ENCODE measurements at regions not wholly inside any gene's neighbourhood (a gene's known extent, or its start where the extent isn't known, plus 50 kb on each side); places are given as distances from the start of the nearest gene placed in this dataset.

DNA sequence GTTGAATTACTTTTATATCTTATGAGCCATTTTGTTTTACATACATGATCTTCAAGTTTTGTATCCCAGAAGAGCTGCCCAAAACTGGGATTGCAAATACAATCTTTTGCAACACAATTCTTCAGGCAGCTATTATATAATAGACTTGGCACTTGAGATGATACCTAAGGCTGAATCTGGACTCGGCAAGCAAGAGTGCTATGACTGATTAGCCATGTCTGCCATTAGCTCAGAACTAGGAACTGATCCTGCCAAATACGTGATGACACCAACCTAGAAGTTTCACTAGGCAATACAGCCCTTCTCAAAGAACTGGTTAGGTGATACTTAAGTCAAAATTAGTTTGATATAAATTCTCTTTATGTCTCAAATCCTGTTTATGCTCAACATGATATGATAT is 619.6 kb downstream of the CPS1 start:
- H3K4me1 ChIP-seq (ENCODE audit: control insufficient read depth in 5 of 5, insufficient read depth in 5 of 5, low read length in 5 of 5): no peaks in the 10 kb centered on the region
- H3K36me3 ChIP-seq (ENCODE audit: control insufficient read depth in 4 of 4, insufficient read depth in 4 of 4, low read length in 4 of 4): no peaks in the 10 kb centered on the region
- ATAC-seq (ENCODE audit: insufficient read depth, low FRiP score) (no peak), DNase-seq (no peak)
- H3K27me3 ChIP-seq (ENCODE audit: control insufficient read depth in 3 of 3, insufficient read depth in 3 of 3, low read length in 2 of 3): no peaks in the 10 kb centered on the region
- H3K9me3 ChIP-seq (ENCODE audit: control insufficient read depth in 4 of 4, insufficient read depth in 3 of 4, low read length in 3 of 4): no peaks in the 10 kb centered on the region
- H3K9ac ChIP-seq (ENCODE audit: insufficient read depth in 1 of 2, low read length in 2 of 2): no peak overlapping the region
- WGBS, 2 donors: 68 to 81% methylated on average over 2 of the region's 2 CpGs
- TF ChIP-seq, protein P1, sequence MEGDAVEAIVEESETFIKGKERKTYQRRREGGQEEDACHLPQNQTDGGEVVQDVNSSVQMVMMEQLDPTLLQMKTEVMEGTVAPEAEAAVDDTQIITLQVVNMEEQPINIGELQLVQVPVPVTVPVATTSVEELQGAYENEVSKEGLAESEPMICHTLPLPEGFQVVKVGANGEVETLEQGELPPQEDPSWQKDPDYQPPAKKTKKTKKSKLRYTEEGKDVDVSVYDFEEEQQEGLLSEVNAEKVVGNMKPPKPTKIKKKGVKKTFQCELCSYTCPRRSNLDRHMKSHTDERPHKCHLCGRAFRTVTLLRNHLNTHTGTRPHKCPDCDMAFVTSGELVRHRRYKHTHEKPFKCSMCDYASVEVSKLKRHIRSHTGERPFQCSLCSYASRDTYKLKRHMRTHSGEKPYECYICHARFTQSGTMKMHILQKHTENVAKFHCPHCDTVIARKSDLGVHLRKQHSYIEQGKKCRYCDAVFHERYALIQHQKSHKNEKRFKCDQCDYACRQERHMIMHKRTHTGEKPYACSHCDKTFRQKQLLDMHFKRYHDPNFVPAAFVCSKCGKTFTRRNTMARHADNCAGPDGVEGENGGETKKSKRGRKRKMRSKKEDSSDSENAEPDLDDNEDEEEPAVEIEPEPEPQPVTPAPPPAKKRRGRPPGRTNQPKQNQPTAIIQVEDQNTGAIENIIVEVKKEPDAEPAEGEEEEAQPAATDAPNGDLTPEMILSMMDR (IDR thresholded peaks at IDR 0.05; ENCODE audit: control extremely low read depth, extremely low read depth): no peak
- H3K27ac ChIP-seq (ENCODE audit: low read depth in 1 of 2, low read length in 1 of 2): no peak overlapping the region
- no peak overlapping the region for H3K4me3 ChIP-seq

DNA sequence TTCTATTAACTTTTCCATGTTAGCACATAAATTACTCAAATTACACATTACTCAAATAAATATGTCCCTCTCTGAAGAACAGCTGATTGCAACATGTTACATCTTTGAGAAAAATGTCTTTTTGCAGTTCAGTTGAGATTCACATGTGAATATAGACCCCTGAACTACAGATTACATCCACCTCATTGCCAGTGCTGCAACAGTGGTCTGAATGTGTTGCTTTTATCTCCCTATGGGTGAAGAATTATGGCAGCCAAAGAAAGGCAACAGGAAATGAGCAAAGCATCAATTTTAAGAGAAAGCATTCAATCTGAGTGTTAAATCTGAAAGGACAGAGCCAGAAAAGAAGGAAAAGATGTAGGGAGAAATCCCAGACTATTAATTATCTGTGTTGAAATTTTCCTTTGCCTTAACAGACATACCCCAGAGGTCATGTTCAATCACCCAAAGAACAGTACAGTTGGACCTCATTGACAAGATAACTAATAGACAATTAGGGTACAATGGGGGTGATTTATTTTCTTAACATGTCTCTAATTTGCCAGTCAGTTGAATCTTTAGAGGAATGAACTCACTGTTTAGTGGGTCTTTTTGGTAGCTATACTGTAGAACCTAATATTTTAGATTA is 620.2 kb downstream of the CPS1 start:
- H3K27ac ChIP-seq (ENCODE audit: low read depth in 1 of 2, low read length in 1 of 2): no peak overlapping the region
- H3K9me3 ChIP-seq (ENCODE audit: control insufficient read depth in 4 of 4, insufficient read depth in 3 of 4, low read length in 3 of 4): no peaks in the 10 kb centered on the region
- no peaks in the 10 kb centered on the region for H3K36me3 ChIP-seq (ENCODE audit: control insufficient read depth in 4 of 4, insufficient read depth in 4 of 4, low read length in 4 of 4)
- ATAC-seq (ENCODE audit: insufficient read depth, low FRiP score): no peak
- TF ChIP-seq, protein P1 (IDR thresholded peaks at IDR 0.05; ENCODE audit: control extremely low read depth, extremely low read depth): no peak
- peaks cover 0 to 3% (median 0%) of the 10 kb centered on the region in 5 donors for H3K4me1 ChIP-seq (ENCODE audit: control insufficient read depth in 5 of 5, insufficient read depth in 5 of 5, low read length in 5 of 5)
- H3K9ac ChIP-seq (ENCODE audit: insufficient read depth in 1 of 2, low read length in 2 of 2): no peak overlapping the region
- no peak overlapping the region for H3K4me3 ChIP-seq
- DNase-seq: no peak
- no peaks in the 10 kb centered on the region for H3K27me3 ChIP-seq (ENCODE audit: control insufficient read depth in 3 of 3, insufficient read depth in 3 of 3, low read length in 2 of 3)

GRCh38 chr2:211181626-211182025 is 625.2 kb downstream of the CPS1 start:
- H3K9ac ChIP-seq (ENCODE audit: insufficient read depth in 1 of 2, low read length in 2 of 2): no peak overlapping the region
- no peak overlapping the region for H3K27ac ChIP-seq (ENCODE audit: low read depth in 1 of 2, low read length in 1 of 2)
- H3K9me3 ChIP-seq (ENCODE audit: control insufficient read depth in 4 of 4, insufficient read depth in 3 of 4, low read length in 3 of 4): no peaks in the 10 kb centered on the region
- peak; percentile 20 to 44 (median 41) for DNase-seq
- H3K4me3 ChIP-seq: no peak overlapping the region
- peak; percentile 76 for ATAC-seq (ENCODE audit: insufficient read depth, low FRiP score)
- 54 to 58% methylated on average over 5 of the region's 5 CpGs for WGBS, 2 donors
- TF ChIP-seq, protein P1 (IDR thresholded peaks at IDR 0.05; ENCODE audit: control extremely low read depth, extremely low read depth): no peak
- H3K27me3 ChIP-seq (ENCODE audit: control insufficient read depth in 3 of 3, insufficient read depth in 3 of 3, low read length in 2 of 3): no peaks in the 10 kb centered on the region
- H3K36me3 ChIP-seq (ENCODE audit: control insufficient read depth in 4 of 4, insufficient read depth in 4 of 4, low read length in 4 of 4): no peaks in the 10 kb centered on the region
- H3K4me1 ChIP-seq (ENCODE audit: control insufficient read depth in 5 of 5, insufficient read depth in 5 of 5, low read length in 5 of 5): peaks cover 0 to 9% (median 0%) of the 10 kb centered on the region in 5 donors

DNA sequence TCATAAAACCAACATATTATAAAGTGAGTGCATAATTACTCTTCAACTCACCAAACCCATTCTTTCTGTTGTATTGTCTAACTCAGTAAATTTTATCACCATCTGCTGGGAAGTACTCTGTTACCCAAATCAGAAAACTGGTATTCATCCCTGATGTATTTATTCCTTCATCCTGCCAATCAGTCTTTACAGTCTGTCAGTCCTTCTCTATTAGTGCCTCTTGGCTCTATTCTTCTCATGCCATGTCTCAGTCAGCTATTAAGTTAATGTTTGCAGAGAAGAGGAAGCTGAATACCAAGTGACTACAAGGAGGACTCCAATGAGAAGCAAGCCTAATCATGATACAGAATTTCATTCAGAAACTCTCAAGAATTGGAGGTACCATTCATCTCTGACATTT is 631.2 kb downstream of the CPS1 start:
- H3K9me3 ChIP-seq (ENCODE audit: control insufficient read depth in 4 of 4, insufficient read depth in 3 of 4, low read length in 3 of 4): no peaks in the 10 kb centered on the region
- TF ChIP-seq, protein P1 (IDR thresholded peaks at IDR 0.05; ENCODE audit: control extremely low read depth, extremely low read depth): no peak
- no peaks in the 10 kb centered on the region for H3K4me1 ChIP-seq (ENCODE audit: control insufficient read depth in 5 of 5, insufficient read depth in 5 of 5, low read length in 5 of 5)
- H3K27ac ChIP-seq (ENCODE audit: low read depth in 1 of 2, low read length in 1 of 2): no peak overlapping the region
- H3K4me3 ChIP-seq: no peak overlapping the region
- no peak for ATAC-seq (ENCODE audit: insufficient read depth, low FRiP score)
- H3K36me3 ChIP-seq (ENCODE audit: control insufficient read depth in 4 of 4, insufficient read depth in 4 of 4, low read length in 4 of 4): no peaks in the 10 kb centered on the region
- DNase-seq: no peak
- no peak overlapping the region for H3K9ac ChIP-seq (ENCODE audit: insufficient read depth in 1 of 2, low read length in 2 of 2)
- H3K27me3 ChIP-seq (ENCODE audit: control insufficient read depth in 3 of 3, insufficient read depth in 3 of 3, low read length in 2 of 3): no peaks in the 10 kb centered on the region
